ENCODE measurements at regions not wholly inside any gene's neighbourhood (a gene's known extent, or its start where the extent isn't known, plus 50 kb on each side); places are given as distances from the start of the nearest gene placed in this dataset.

GRCh38 chr2:192888109-192888508 is 693.4 kb upstream of the TMEFF2 start:
- TF ChIP-seq ZNF510 (tag by site-specific recombination; IDR thresholded peaks at IDR 0.05; ENCODE audit: insufficient replicate concordance) (no peak), ZNF514 (tag by site-specific recombination; IDR thresholded peaks at IDR 0.05) (no peak), KLF8 (tag by site-specific recombination; IDR thresholded peaks at IDR 0.05) (no peak), ZNF488 (tag by site-specific recombination; IDR thresholded peaks at IDR 0.05) (no peak), ZNF324 (tag by site-specific recombination; IDR thresholded peaks at IDR 0.05) (no peak), ZFP3 (tag by site-specific recombination; IDR thresholded peaks at IDR 0.05; ENCODE audit: low read depth) (no peak), ZSCAN16 (tag by site-specific recombination; IDR thresholded peaks at IDR 0.05) (no peak), ZBTB21 (tag by site-specific recombination; IDR thresholded peaks at IDR 0.05) (no peak), ZNF23 (tag by site-specific recombination; IDR thresholded peaks at IDR 0.05; ENCODE audit: borderline replicate concordance) (no peak), PRDM6 (tag by site-specific recombination; IDR thresholded peaks at IDR 0.05) (no peak)
- ChIA-PET POLR2A (no interaction called here), CTCF (no interaction called here)
- no peaks in the 10 kb centered on the region for H3K4me1 ChIP-seq (ENCODE audit: control insufficient read depth, insufficient read depth, low read length)
- H3K4me3 ChIP-seq (ENCODE audit: low read depth, low read length): no peak overlapping the region
- no peaks in the 10 kb centered on the region for H3K36me3 ChIP-seq (ENCODE audit: control insufficient read depth in 2 of 2, insufficient read depth in 1 of 2, low read length in 2 of 2)
- H3K27ac ChIP-seq (ENCODE audit: extremely low read depth, low read depth, low read length): no peak overlapping the region
- H3K9me3 ChIP-seq (ENCODE audit: control insufficient read depth, insufficient read depth, low read depth, low read length): no peaks in the 10 kb centered on the region

GRCh38 chr2:192887337-192887736 is 692.6 kb upstream of the TMEFF2 start:
- ChIA-PET CTCF (interaction anchor here (0.6 kb wide), 1 partner anchor 9 kb away, joined by 3 read pairs; no protein-coding TSS in a partner anchor), POLR2A (no interaction called here)
- Histone ChIP-seq H3K36me3 (ENCODE audit: control insufficient read depth in 2 of 2, insufficient read depth in 1 of 2, low read length in 2 of 2) (no peaks in the 10 kb centered on the region), H3K9me3 (ENCODE audit: control insufficient read depth, insufficient read depth, low read depth, low read length) (no peaks in the 10 kb centered on the region), H3K4me3 (ENCODE audit: low read depth, low read length) (no peak overlapping the region), H3K4me1 (ENCODE audit: control insufficient read depth, insufficient read depth, low read length) (no peaks in the 10 kb centered on the region), H3K27ac (ENCODE audit: extremely low read depth, low read depth, low read length) (no peak overlapping the region)
- no peak for TF ChIP-seq ZFP3 (tag by site-specific recombination; IDR thresholded peaks at IDR 0.05; ENCODE audit: low read depth)
- TF ChIP-seq ZSCAN30 (tag by site-specific recombination; IDR thresholded peaks at IDR 0.05): no peak
- TF ChIP-seq ZSCAN16 (tag by site-specific recombination; IDR thresholded peaks at IDR 0.05): no peak
- no peak for TF ChIP-seq CTCF (tag by site-specific recombination; IDR thresholded peaks at IDR 0.05)
- TF ChIP-seq ELK4 (IDR thresholded peaks at IDR 0.05; ENCODE audit: borderline replicate concordance, low read depth, low read length): no peak
- TF ChIP-seq ATF2 (tag by site-specific recombination; IDR thresholded peaks at IDR 0.05; ENCODE audit: low read depth): no peak
- TF ChIP-seq SP2 (tag by site-specific recombination; IDR thresholded peaks at IDR 0.05): no peak
- TF ChIP-seq GLI2 (tag by site-specific recombination; IDR thresholded peaks at IDR 0.05; ENCODE audit: borderline replicate concordance, low read depth): no peak
- no peak for TF ChIP-seq TRIM28 (IDR thresholded peaks at IDR 0.05; ENCODE audit: borderline replicate concordance, low read length)
- TF ChIP-seq ZNF174 (tag by site-specific recombination; IDR thresholded peaks at IDR 0.05): no peak
- no peak for TF ChIP-seq PRDM10 (tag by site-specific recombination; IDR thresholded peaks at IDR 0.05)
- no peak for TF ChIP-seq ZNF571 (tag by site-specific recombination; IDR thresholded peaks at IDR 0.05)
